ENCODE measurements at regions not wholly inside any gene's neighbourhood (a gene's known extent, or its start where the extent isn't known, plus 50 kb on each side); places are given as distances from the start of the nearest gene placed in this dataset.
"Not testable (repeated sequence)": the region's sequence is repeated elsewhere in the genome, so short reads cannot be mapped to it uniquely, and the experiment has no call there.

DNA sequence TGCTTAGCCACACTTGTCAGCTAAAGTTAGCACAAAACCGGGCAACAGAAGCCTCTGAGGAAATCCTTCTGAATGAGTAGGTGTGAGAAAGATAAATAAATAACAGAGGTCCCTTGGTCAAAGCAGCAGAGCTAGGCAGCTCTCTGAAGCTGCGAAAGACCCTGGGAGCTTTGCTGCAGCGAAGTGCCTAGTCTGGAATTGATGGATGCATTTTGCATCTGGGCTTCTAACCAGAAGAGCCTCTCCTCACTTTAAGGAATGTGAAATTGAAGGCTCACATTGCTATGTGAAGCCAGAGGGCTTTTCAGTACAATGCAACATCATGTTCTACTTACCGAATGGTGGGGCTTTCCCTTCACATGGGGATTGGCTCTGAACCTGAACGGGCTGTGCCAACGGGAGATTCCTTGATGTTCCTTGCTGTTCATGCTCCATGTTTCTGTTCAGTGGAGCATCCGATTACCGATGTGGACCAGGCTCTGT lies 274.6 kb downstream of the HS3ST3B1 start (continued):
- TF ChIP-seq, protein P1, sequence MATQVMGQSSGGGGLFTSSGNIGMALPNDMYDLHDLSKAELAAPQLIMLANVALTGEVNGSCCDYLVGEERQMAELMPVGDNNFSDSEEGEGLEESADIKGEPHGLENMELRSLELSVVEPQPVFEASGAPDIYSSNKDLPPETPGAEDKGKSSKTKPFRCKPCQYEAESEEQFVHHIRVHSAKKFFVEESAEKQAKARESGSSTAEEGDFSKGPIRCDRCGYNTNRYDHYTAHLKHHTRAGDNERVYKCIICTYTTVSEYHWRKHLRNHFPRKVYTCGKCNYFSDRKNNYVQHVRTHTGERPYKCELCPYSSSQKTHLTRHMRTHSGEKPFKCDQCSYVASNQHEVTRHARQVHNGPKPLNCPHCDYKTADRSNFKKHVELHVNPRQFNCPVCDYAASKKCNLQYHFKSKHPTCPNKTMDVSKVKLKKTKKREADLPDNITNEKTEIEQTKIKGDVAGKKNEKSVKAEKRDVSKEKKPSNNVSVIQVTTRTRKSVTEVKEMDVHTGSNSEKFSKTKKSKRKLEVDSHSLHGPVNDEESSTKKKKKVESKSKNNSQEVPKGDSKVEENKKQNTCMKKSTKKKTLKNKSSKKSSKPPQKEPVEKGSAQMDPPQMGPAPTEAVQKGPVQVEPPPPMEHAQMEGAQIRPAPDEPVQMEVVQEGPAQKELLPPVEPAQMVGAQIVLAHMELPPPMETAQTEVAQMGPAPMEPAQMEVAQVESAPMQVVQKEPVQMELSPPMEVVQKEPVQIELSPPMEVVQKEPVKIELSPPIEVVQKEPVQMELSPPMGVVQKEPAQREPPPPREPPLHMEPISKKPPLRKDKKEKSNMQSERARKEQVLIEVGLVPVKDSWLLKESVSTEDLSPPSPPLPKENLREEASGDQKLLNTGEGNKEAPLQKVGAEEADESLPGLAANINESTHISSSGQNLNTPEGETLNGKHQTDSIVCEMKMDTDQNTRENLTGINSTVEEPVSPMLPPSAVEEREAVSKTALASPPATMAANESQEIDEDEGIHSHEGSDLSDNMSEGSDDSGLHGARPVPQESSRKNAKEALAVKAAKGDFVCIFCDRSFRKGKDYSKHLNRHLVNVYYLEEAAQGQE (IDR thresholded peaks at IDR 0.05; ENCODE audit: low read depth), result no peak
- TF ChIP-seq JUND (IDR thresholded peaks at IDR 0.05), result no peak
- TF ChIP-seq POLR2A (IDR thresholded peaks at IDR 0.05; ENCODE audit: borderline replicate concordance, extremely low read depth, insufficient read depth, insufficient read length), result no peak
- TF ChIP-seq SIN3A (IDR thresholded peaks at IDR 0.05; ENCODE audit: low read depth), result no peak
- TF ChIP-seq EZH2phosphoT487 (IDR thresholded peaks at IDR 0.05; ENCODE audit: borderline replicate concordance), result no peak
- TF ChIP-seq CEBPB (IDR thresholded peaks at IDR 0.05; ENCODE audit: low read depth), result no peak
- TF ChIP-seq CBX3 (IDR thresholded peaks at IDR 0.05; ENCODE audit: low read depth), result no peak
- TF ChIP-seq, protein P2, sequence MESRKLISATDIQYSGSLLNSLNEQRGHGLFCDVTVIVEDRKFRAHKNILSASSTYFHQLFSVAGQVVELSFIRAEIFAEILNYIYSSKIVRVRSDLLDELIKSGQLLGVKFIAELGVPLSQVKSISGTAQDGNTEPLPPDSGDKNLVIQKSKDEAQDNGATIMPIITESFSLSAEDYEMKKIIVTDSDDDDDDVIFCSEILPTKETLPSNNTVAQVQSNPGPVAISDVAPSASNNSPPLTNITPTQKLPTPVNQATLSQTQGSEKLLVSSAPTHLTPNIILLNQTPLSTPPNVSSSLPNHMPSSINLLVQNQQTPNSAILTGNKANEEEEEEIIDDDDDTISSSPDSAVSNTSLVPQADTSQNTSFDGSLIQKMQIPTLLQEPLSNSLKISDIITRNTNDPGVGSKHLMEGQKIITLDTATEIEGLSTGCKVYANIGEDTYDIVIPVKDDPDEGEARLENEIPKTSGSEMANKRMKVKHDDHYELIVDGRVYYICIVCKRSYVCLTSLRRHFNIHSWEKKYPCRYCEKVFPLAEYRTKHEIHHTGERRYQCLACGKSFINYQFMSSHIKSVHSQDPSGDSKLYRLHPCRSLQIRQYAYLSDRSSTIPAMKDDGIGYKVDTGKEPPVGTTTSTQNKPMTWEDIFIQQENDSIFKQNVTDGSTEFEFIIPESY (IDR thresholded peaks at IDR 0.05; ENCODE audit: extremely low read depth, insufficient replicate concordance, low read length), result no peak
- no peak for TF ChIP-seq FOSL1 (IDR thresholded peaks at IDR 0.05; ENCODE audit: low read depth)
- TF ChIP-seq, protein P3, sequence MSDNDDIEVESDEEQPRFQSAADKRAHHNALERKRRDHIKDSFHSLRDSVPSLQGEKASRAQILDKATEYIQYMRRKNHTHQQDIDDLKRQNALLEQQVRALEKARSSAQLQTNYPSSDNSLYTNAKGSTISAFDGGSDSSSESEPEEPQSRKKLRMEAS (IDR thresholded peaks at IDR 0.05), result no peak
- no peak for TF ChIP-seq ZNF274 (IDR thresholded peaks at IDR 0.05; ENCODE audit: low read depth, low read length)
- no peak for TF ChIP-seq SP1 (IDR thresholded peaks at IDR 0.05; ENCODE audit: low read depth)
- no peak for TF ChIP-seq SRF (IDR thresholded peaks at IDR 0.05; ENCODE audit: low read depth)

DNA sequence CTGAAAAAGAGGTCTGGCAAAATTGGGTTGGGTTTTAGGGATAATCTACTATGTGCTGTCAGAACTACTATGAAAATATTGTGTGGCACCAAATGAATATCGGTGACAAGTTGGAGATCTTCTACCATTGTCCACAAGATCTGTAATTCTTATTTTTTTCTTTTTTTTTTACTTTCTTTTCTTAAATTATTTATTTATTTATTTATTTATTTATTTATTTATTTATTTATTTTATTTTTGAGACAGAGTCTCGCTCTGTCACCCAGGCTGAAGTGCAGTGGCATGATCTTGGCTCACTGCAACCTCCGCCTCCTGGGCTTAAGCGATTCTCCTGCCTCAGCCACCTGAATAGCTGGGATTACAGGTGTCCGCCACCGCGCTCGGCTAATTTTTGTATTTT lies 259.4 kb downstream of the HS3ST3B1 start:
- H3K79me2 ChIP-seq (ENCODE audit: insufficient read depth, low read length); DNase-seq (ENCODE audit: low read depth, low spot score); H2AFZ ChIP-seq (ENCODE audit: low read depth, low read length, poor library complexity, severe bottlenecking); intact Hi-C loops (cut with micrococcal nuclease); POLR2A ChIA-PET; H3K4me1 ChIP-seq (ENCODE audit: control insufficient read depth in 1 of 2, insufficient read depth in 2 of 2, low read length in 2 of 2); H3K36me3 ChIP-seq (ENCODE audit: control insufficient read depth in 1 of 2, insufficient read depth in 2 of 2, low read length in 2 of 2); H3K9me2 ChIP-seq (ENCODE audit: insufficient read depth); H3K4me2 ChIP-seq (ENCODE audit: low read length); H3K27ac ChIP-seq (ENCODE audit: low read depth, low read length); RAD21 ChIA-PET (ENCODE audit: low non-redundant PET in 1 of 2, low total read pairs in 2 of 2, uncharacterized antibody in 2 of 2, unreplicated experiment in 2 of 2); BruUV-seq (replicated peaks); H3K9ac ChIP-seq (ENCODE audit: low read length); CTCF ChIA-PET; ATAC-seq; H3K27me3 ChIP-seq (ENCODE audit: insufficient read depth, low read length); H3K4me3 ChIP-seq (replicated peaks in 1 of 2; ENCODE audit: low read depth in 1 of 2, low read length in 2 of 2); H3K9me3 ChIP-seq (ENCODE audit: control insufficient read depth in 1 of 2, insufficient read depth in 1 of 2, low read depth in 1 of 2, low read length in 2 of 2); H4K20me1 ChIP-seq (ENCODE audit: insufficient read depth): not testable (repeated sequence)
